SJSA1 (cell line): ENCODE measurements at regions not wholly inside any gene's neighbourhood (a gene's known extent, or its start where the extent isn't known, plus 50 kb on each side); places are given as distances from the start of the nearest gene placed in this dataset.
A peak's percentile ranks its signal among the peaks of the same experiment; 100 is the strongest.

Experiments used
- DNase-seq, 2 experiments: peaks; one replicate each; pipeline ENCODE4 v3.0.0-alpha.2; 2015 to 2020; ENCODE audit warnings: low spot score in 2 of 2, low read depth in 1 of 2
- H3K27ac ChIP-seq: fragments of 250-450 bp; sonication (Bioruptor Pico); 2 replicates; pipeline ENCODE4 v1.5.1; 2020; ENCODE audit warnings: mild to moderate bottlenecking, moderate library complexity
- H3K27me3 ChIP-seq: fragments of 250-450 bp; sonication (Bioruptor Pico); replicated peaks from 2 replicates; pipeline ENCODE4 v1.5.1; 2020; ENCODE audit warnings: mild to moderate bottlenecking, moderate library complexity
- H3K36me3 ChIP-seq: fragments of 250-450 bp; sonication (Bioruptor Pico); 2 replicates; pipeline ENCODE4 v1.5.1; 2020; ENCODE audit warnings: mild to moderate bottlenecking
- H3K4me1 ChIP-seq: fragments of 250-450 bp; sonication (Bioruptor Pico); replicated peaks from 2 replicates; pipeline ENCODE4 v1.6.1; 2021; ENCODE audit warnings: mild to moderate bottlenecking
- H3K4me3 ChIP-seq: fragments of 250-450 bp; sonication (Bioruptor Pico); 2 replicates; pipeline ENCODE4 v1.5.1; 2020; ENCODE audit warnings: mild to moderate bottlenecking
- H3K9me3 ChIP-seq: fragments of 250-450 bp; sonication (Bioruptor Pico); replicated peaks from 2 replicates; pipeline ENCODE4 v1.5.1; 2020; ENCODE audit warnings: mild to moderate bottlenecking

DNA sequence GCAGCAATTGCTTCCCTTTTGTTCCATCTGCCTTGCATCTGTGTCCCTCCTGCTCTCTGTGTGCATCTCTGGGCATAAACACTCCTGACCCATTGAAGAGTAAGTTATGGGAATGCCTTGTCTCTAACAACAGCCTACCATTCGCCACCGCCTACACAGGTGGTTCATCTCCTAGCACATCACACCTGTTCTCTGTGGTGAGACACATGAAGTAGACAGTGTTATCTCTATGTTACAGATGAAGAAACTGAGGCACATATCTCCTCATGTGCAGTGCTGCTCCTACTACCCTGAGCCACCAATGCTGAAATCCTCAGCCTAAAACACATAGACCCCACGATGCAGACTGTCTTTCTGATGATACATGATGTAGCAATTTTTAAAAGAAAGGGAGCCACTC lies 77.6 kb downstream of the PITPNM2 start:
- no peak overlapping the region for H3K27ac ChIP-seq
- no peaks in the 10 kb centered on the region for H3K9me3 ChIP-seq
- H3K4me1 ChIP-seq = no peaks in the 10 kb centered on the region
- H3K36me3 ChIP-seq = no peaks in the 10 kb centered on the region
- H3K4me3 ChIP-seq = no peak overlapping the region
- no peak for DNase-seq
- no peaks in the 10 kb centered on the region for H3K27me3 ChIP-seq

DNA sequence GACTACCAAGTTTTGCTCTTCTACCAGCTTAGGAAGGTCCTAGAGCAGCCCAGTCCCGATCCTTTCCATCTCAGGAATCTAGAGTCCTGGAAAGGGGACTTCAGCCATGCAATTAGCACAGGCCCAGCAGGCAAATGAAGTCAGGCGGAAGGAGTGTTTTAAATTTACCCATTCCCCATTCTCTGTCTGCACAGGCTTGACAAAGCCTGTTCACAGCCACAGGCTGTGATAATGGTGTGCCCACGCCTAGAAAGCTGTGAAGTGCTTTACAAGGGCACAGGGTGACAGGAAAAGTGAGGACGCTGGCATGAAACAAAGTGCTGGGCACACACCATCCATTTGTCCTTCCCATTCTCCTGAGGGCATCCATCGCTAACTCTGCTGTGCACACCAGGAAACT lies 79.0 kb downstream of the PITPNM2 start:
- DNase-seq = no peak

DNA sequence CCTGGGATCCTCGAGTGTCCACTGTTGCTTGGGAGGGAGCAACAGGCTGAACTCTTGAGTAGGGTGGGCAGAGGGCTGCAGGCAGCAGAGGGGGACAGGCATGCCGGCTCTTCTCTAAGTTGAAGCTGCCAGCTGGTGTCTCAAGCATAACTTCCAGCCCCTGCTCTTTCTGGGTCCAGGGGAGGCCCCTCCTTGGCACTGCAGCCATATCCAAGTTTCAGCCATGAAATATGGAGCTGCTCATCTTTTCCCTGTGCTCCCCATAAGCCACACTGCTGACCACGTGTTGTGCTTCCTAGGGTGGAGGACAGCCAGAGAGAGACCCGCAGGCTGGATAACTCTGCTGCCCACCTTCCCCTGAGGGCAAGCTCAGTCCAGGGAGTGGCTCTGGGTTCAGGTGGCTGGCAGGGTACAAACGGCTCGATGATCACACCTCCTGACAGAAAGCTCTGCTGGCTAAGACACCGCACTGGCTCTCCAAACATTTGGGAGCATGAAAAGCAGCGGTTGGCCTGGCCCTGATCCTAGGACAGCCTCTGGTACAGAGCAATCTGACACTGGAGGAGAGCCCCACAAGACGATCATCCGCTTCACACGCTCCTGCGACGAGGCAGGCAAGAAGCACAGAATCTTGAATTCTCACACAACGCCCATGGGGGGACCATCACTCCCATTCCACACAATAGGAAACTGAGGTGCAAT lies 79.6 kb downstream of the PITPNM2 start:
- H3K9me3 ChIP-seq = no peaks in the 10 kb centered on the region
- no peaks in the 10 kb centered on the region for H3K27me3 ChIP-seq
- DNase-seq = no peak
- H3K4me1 ChIP-seq = no peaks in the 10 kb centered on the region
- no peak overlapping the region for H3K27ac ChIP-seq
- H3K4me3 ChIP-seq = no peak overlapping the region
- H3K36me3 ChIP-seq = no peaks in the 10 kb centered on the region

More for the DNA sequence above, 79.0 kb downstream of the PITPNM2 start:
- Histone ChIP-seq H3K27me3 (no peaks in the 10 kb centered on the region), H3K27ac (no peak overlapping the region), H3K9me3 (no peaks in the 10 kb centered on the region), H3K36me3 (no peaks in the 10 kb centered on the region), H3K4me3 (no peak overlapping the region), H3K4me1 (no peaks in the 10 kb centered on the region)

DNA sequence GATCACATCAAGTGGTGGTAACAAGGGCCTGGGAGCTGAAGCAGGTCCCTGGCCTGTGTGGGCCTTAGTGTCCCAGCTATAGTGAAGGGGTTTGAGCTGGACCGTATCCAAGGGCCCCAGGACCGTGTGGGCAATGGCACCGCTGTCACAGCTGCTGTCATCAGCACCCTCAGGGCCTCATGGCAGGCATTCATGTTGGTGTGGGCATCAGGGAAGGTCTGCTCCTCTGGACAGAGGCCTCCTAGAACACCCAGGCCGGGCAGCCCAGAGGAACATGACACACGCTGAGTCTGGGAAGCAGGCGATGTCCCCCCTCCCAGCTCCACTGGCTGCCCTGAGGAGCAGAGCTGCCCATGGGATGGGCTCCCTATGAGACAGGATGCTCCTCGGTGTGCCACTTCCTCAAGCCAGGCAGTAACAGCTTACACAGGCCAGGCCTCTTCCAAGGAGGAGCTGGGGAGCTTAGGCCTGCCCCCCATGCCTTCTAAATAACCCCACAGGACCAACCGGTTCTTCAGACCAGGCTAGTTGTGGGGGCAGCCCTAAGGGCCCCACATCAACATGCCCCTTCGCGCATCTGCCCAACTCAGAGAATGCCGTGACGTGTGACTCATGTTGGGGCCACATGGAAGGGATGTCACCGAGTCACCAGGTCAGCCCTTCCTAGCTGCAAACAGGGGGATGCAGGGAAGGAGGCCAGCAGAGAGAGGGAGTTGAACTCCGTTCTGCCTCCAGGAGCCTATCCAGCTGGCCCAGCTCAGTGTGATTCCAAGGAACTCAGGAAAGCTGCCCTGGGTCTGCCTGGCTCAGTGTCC lies 80.4 kb downstream of the PITPNM2 start:
- DNase-seq = no peak
- no peak overlapping the region for H3K4me3 ChIP-seq
- H3K4me1 ChIP-seq = no peaks in the 10 kb centered on the region
- H3K36me3 ChIP-seq = no peaks in the 10 kb centered on the region
- H3K27ac ChIP-seq = no peak overlapping the region
- H3K9me3 ChIP-seq = no peaks in the 10 kb centered on the region
- no peaks in the 10 kb centered on the region for H3K27me3 ChIP-seq

DNA sequence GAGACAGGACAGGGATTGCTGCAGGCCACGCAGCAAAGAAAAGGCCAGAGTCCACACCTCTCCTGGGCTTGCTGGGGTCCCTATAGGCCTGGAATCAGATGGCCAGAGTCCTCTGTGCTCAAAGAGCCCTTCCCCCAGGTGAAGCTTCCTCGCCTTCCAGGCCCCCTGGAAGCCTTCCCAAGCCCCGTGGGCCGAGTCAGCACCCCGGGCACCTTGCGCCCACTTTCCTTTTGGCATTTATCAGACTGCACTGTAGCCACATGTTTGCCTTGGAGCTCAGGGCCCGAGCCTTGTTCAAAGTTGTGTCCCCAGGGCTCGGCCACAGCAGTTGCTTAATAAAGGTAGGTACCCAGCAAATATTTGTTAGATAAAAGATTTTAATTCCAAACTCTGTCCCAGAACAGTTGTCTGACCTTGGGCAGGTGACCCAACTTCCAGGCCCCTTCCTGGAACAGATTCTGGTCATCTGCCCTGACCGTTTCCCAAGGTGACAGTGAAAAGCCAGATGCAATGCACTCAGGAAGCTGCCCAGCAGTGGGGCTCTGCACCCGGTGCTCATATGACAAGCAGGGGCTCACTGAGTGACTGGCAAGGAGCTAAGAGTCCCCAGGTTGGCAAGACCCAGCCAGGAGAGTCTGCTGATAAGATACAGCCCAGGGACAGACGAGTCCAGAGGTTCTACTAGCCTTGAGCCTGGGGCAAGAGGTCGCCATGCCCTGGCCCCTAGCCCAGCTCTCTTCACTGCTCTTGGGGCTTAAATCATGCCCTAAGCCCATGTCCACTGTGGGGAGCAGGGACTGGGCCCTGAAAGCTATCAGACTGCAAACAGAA lies 81.2 kb downstream of the PITPNM2 start:
- DNase-seq = no peak
- no peak overlapping the region for H3K4me3 ChIP-seq
- H3K27me3 ChIP-seq = no peaks in the 10 kb centered on the region
- no peaks in the 10 kb centered on the region; the same call in 1 of the 2 replicates for H3K4me1 ChIP-seq
- H3K27ac ChIP-seq = no peak overlapping the region
- no peaks in the 10 kb centered on the region for H3K36me3 ChIP-seq
- H3K9me3 ChIP-seq = no peaks in the 10 kb centered on the region

DNA sequence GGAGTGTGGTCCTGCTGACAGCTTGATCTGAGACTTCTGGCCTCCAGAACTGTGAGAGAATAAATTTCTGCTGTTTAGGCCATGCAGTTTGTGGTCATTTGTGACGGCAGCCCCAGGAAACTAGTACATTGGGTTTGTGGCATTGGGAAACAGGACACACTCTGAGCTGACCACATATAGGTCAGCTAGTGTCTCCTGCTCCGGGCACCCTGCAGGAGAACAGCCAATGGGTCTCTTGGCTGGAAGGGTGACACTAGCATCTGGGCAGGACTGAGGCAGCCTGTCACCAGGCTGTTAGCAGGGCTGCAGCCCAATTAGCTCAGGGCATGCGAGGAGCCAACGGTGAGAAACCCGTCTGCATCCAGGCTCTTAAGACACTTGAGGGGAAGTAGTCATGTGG lies 83.2 kb downstream of the PITPNM2 start:
- Histone ChIP-seq H3K9me3 (no peaks in the 10 kb centered on the region), H3K36me3 (no peaks in the 10 kb centered on the region), H3K4me3 (no peak overlapping the region), H3K27ac (no peak overlapping the region), H3K4me1 (peaks cover 8% of the 10 kb centered on the region), H3K27me3 (no peaks in the 10 kb centered on the region)
- DNase-seq = no peak

DNA sequence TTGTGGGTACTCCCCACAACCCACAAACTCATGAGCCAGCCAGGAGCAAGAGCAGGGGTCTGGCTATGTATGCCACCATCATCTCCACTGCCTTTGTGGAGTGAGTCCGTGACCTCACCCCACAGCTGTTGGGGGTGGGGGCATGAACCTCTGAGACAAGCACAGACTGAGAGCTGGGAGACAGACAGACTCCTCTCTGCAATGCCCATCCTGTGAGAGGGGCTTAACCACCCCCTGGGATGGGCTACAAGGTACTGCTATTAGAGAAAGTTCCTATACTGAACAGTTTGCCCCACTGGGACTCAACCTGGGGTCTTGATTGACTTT lies 84.5 kb downstream of the PITPNM2 start:
- Histone ChIP-seq H3K4me3 (no peak overlapping the region), H3K9me3 (no peaks in the 10 kb centered on the region), H3K36me3 (no peaks in the 10 kb centered on the region), H3K27me3 (no peaks in the 10 kb centered on the region), H3K27ac (no peak overlapping the region), H3K4me1 (peaks cover 9% of the 10 kb centered on the region)
- no peak for DNase-seq

DNA sequence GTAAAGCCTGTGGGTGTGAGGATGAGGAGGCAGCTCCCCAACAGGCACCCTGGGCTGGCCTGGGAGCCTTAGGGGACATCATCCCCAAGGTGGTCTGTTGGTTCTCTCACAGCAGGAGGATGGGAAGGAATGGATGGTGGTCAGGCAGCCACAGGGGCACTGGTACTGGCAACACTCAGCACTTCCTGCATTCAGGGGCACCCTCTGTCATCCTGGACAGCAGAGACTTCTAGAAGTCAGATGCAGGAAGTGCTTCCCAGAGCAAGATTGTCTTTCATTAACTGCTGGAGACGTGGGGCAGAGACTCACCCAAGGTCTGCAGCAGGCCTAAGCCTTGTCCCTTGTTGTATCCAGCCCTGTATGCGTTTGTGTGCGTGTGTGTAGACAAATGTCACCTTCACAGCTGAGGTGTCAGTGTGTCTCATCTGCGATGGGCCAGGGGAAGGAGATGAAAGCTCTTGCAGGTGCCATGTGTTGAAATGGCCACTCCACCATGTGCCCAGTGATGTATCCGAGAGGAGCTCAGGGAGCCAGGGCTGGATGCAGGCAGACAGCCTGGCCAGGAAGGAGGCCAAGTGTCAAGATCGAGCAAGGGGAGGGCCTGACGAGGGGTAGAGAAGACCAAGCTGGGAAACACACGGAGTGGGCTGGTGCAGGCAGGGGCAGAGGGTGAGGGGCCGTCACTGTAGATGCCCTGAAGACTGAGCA lies 85.1 kb downstream of the PITPNM2 start:
- H3K27ac ChIP-seq = no peak overlapping the region
- DNase-seq = no peak
- H3K27me3 ChIP-seq = no peaks in the 10 kb centered on the region
- no peaks in the 10 kb centered on the region for H3K36me3 ChIP-seq
- H3K9me3 ChIP-seq = no peaks in the 10 kb centered on the region
- H3K4me1 ChIP-seq = peaks cover 9% of the 10 kb centered on the region
- no peak overlapping the region for H3K4me3 ChIP-seq

DNA sequence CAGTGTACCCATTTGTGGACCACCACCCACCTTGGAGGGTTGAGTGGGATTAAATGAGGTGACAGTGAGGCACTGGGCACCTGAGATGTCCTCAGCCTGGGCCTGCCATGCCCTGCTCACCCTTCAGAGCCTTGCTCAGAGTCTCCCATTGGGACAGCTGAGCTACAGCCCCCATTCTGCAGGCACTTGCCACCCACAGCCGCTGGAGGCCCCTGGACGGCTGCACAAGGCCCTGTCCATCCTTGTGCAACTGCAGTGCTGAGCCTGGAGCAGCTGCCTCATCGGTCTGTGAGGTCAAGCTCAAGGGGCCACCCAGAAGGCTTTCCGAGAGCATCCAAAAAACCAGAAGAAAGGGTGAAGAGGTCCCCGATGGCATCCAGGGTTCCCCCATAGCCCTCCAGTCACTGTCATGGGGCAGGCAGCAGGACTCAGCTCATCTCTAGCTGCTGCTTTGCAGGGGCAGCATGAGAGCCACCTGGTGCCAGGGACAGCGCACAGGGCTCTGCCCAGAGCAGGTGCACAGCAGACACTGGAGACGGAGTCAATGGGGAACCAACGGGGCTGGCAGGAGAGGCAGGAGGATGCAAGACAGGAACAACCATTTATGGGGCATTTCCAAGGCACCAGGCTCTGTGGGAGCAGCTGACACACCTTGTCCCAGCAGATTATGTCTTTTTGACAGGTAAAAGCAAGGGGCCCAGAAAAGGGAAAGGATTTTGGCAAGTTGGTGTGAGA lies 84.6 kb downstream of the ARL6IP4 start:
- DNase-seq = no peak
- no peak overlapping the region for H3K4me3 ChIP-seq
- no peak overlapping the region for H3K27ac ChIP-seq
- H3K27me3 ChIP-seq = no peaks in the 10 kb centered on the region
- no peaks in the 10 kb centered on the region for H3K9me3 ChIP-seq
- H3K36me3 ChIP-seq = no peaks in the 10 kb centered on the region
- peaks cover 16% of the 10 kb centered on the region for H3K4me1 ChIP-seq

DNA sequence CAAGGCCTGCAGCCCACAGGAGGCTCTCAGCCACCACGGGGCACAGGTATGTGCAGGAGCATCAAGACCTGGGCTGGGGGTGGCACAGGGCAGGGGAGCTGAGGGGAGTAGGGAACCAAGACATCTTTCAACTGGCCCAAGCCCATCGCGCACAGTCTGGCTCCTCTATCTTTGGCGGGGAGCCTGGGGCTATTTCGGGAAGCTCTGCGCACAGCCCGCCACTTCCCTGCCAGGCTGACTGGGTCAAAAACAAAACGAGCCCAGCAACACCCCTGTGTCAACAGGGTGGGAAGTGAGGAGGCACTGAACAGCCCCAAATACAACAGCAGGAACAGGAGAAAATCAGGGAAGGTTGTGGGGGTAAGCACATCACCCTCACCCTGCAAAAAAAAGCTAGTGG lies 83.9 kb downstream of the ARL6IP4 start:
- Histone ChIP-seq H3K36me3 (no peaks in the 10 kb centered on the region), H3K27ac (no peak overlapping the region), H3K9me3 (no peaks in the 10 kb centered on the region), H3K4me1 (peaks cover 17% of the 10 kb centered on the region), H3K27me3 (no peaks in the 10 kb centered on the region), H3K4me3 (no peak overlapping the region)
- no peak for DNase-seq

DNA sequence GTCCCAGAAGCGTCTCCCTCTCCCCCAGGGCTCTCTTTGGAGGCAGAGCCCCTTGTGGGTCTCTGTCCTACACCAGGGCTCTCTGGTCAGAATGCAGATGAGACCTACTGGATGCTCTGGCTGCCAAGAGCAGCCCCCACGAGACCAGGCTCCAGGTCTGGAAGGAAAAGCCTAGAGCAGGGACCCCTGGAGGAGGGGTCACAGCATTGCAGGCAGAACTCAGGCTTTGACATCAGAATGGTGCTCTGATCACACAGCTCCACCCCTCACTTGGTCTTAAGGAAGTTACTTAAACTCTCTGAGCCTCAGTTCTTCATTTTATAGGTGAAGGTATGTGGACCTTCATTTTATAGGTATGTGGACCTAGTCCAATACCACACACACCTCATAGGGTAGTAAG lies 83.1 kb downstream of the ARL6IP4 start:
- Histone ChIP-seq H3K36me3 (no peaks in the 10 kb centered on the region), H3K27ac (no peak overlapping the region), H3K4me3 (no peak overlapping the region), H3K27me3 (no peaks in the 10 kb centered on the region), H3K4me1 (peaks cover 17% of the 10 kb centered on the region), H3K9me3 (no peaks in the 10 kb centered on the region)
- DNase-seq = no peak

DNA sequence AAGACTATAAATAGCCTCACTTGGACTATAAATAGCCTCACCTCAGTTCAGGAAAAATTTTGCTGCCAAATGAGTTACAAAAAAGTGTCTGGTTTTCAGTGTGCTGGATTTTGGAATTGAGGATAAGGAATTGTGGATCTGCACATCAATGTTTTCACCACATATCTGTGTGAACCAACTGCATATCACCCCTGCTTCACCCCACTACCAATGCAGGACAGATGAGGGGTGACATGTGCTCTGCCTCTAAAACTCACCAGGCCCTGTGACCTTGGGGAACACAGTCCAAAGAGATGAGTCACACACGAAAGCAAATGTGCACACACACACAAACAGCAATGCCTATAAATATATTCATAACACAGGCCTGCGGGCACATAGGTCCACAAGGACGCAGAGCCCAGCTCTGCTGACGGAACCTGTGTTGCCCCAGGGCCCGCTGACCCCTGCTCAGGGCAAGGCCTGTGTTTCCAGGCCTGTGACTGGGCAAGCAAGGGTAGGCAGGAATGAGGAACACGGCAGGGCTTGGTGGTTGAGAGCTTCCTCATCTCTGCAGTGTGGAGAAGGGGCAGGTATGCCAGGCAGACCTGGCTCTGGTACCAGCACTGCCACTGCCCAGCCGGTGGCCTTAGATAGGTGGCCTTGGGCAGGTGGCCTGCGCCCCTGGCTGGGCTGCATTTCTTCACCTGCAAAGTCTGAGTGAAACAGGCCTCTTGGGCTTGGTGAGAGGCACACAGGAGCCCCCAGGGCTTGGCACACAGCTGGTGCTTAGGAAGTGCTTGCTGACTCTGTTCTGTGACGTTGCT lies 82.4 kb downstream of the ARL6IP4 start:
- Histone ChIP-seq H3K36me3 (no peaks in the 10 kb centered on the region), H3K9me3 (no peaks in the 10 kb centered on the region), H3K4me3 (no peak overlapping the region), H3K27me3 (no peaks in the 10 kb centered on the region), H3K27ac (no peak overlapping the region), H3K4me1 (peaks cover 17% of the 10 kb centered on the region)
- DNase-seq = peak in 1 of 2 experiments; percentile 13
